Parathyroid adenoma (tissue), 2 donors: ENCODE measurements at regions not wholly inside any gene's neighbourhood (a gene's known extent, or its start where the extent isn't known, plus 50 kb on each side); places are given as distances from the start of the nearest gene placed in this dataset.

Experiments used
- H2AFZ ChIP-seq: fragments of 300-600 bp; sonication (generic); one replicate; pipeline ENCODE4 v1.7.0; 2017; ENCODE audit warnings: antibody characterized with exemption, mild to moderate bottlenecking
- H3K27ac ChIP-seq: fragments of 300-600 bp; sonication (generic); one replicate; pipeline ENCODE4 v1.7.0; 2017
- H3K27me3 ChIP-seq: fragments of 300-600 bp; sonication (generic); one replicate; pipeline ENCODE4 v1.7.0; 2017; ENCODE audit warnings: low read length; ENCODE audit not compliant: control insufficient read depth, insufficient read depth
- H3K36me3 ChIP-seq: fragments of 300-600 bp; sonication (generic); one replicate; pipeline ENCODE4 v1.7.0; 2017; ENCODE audit warnings: low read length; ENCODE audit not compliant: control insufficient read depth, insufficient read depth
- H3K4me1 ChIP-seq: fragments of 300-600 bp; sonication (generic); one replicate; pipeline ENCODE4 v1.7.0; 2017; ENCODE audit warnings: control low read depth
- H3K4me2 ChIP-seq: fragments of 300-600 bp; sonication (generic); one replicate; pipeline ENCODE4 v1.7.0; 2017; ENCODE audit warnings: low read length
- H3K4me3 ChIP-seq: fragments of 300-600 bp; sonication (generic); one replicate; pipeline ENCODE4 v1.7.0; 2017; ENCODE audit warnings: low read depth, low read length
- H3K79me2 ChIP-seq: fragments of 300-600 bp; sonication (generic); one replicate; pipeline ENCODE4 v1.7.0; 2017; ENCODE audit warnings: control low read depth
- H3K9ac ChIP-seq: fragments of 300-600 bp; sonication (generic); one replicate; pipeline ENCODE4 v1.7.0; 2017; ENCODE audit warnings: mild to moderate bottlenecking
- H3K9me3 ChIP-seq: fragments of 300-600 bp; sonication (generic); one replicate; pipeline ENCODE4 v1.7.0; 2017; ENCODE audit warnings: low read length; ENCODE audit not compliant: control insufficient read depth
- CTCF ChIP-seq: fragments of 300-600 bp; sonication (generic); IDR thresholded peaks from one replicate; pipeline ENCODE4 v1.7.0; 2017; ENCODE audit warnings: antibody characterized with exemption, mild to moderate bottlenecking
- donor health status: primary hyperparathyroidism.

- H3K4me2 ChIP-seq: no peak overlapping the region
- H2AFZ ChIP-seq: no peak overlapping the region
- TF ChIP-seq CTCF: no peak
- H3K36me3 ChIP-seq: no peaks in the 10 kb centered on the region
- H3K27ac ChIP-seq: no peak overlapping the region
- peaks cover 15% of the 10 kb centered on the region for H3K4me1 ChIP-seq
- H3K4me3 ChIP-seq: no peak overlapping the region
- H3K79me2 ChIP-seq: no peaks in the 10 kb centered on the region
- H3K27me3 ChIP-seq: no peaks in the 10 kb centered on the region
- no peak overlapping the region for H3K9ac ChIP-seq
- no peaks in the 10 kb centered on the region for H3K9me3 ChIP-seq
These were observed 228.5 kb downstream of the PIK3R1 start for GRCh38 chr5:68444048-68444447.

DNA sequence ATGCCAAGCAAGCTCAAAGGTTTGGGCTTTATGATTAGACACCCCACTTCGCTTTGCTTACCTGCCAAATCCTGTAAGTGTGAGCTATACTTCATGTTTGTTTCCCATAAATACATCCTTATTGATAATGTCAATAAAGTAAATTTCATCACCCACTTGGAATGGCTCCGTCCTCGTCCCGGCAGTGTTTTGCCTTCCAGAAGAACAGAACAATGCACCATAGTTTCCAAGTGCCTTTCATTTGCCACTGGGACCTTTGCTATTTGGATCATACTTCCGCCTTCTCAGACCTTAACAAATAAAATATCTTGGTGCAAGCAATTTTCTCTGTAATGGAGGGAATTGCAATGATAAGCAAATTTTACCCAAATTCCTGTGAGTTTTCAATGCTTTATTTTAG lies 229.3 kb downstream of the PIK3R1 start:
- H3K4me2 ChIP-seq: no peak overlapping the region
- no peaks in the 10 kb centered on the region for H3K36me3 ChIP-seq
- no peaks in the 10 kb centered on the region for H3K27me3 ChIP-seq
- H3K9ac ChIP-seq: no peak overlapping the region
- no peak for TF ChIP-seq CTCF
- no peaks in the 10 kb centered on the region for H3K79me2 ChIP-seq
- peak overlapping the region; percentile 15 for H3K27ac ChIP-seq
- H3K4me3 ChIP-seq: no peak overlapping the region
- peak overlapping the region; percentile 43 for H2AFZ ChIP-seq
- peaks cover 14% of the 10 kb centered on the region for H3K4me1 ChIP-seq
- no peaks in the 10 kb centered on the region for H3K9me3 ChIP-seq

DNA sequence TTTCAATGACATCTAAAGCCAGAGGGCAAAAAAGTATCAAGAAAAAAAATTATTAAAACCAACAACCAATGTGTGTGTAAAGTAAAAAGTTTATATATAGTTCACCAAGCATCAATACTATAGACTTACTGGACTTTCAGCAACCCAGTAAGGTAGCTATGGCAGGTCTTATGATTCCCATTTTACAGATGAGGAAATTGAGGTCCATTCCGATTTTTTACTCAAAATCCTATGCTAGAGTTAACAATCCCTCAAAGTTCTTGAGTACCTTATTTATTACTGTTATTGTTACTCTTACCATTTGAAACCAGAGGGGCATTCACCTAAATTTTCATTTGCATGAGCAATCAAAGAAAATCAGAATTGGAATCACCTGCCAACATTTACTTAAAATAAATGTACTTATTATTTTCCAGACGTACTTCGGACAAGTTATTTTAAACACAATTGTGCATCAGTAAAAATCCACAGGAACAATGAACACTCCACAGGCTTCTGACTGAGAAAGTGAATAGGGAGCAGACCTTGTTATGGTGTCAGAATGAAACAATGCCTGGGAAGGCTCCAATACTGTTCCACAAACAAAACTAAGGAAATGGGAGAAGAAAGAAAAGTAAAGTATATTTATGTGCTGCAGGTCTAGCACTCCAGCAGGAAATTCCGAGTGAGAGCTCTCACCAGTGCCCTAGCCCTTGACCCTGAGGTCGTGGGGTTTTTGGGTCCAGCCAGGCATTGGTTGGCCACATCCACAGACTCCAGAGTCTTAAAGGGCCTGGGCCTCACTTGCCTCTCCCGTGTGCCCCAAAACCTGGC lies 229.9 kb downstream of the PIK3R1 start:
- Histone ChIP-seq H3K27me3 (no peaks in the 10 kb centered on the region), H3K79me2 (no peaks in the 10 kb centered on the region), H2AFZ (peak overlapping the region; percentile 49), H3K9ac (no peak overlapping the region), H3K36me3 (no peaks in the 10 kb centered on the region), H3K4me2 (no peak overlapping the region), H3K4me1 (peaks cover 17% of the 10 kb centered on the region), H3K4me3 (no peak overlapping the region), H3K27ac (no peak overlapping the region), H3K9me3 (no peaks in the 10 kb centered on the region)
- TF ChIP-seq CTCF: no peak

- Histone ChIP-seq H2AFZ (peak overlapping the region; percentile 49), H3K9me3 (no peaks in the 10 kb centered on the region), H3K4me2 (no peak overlapping the region), H3K36me3 (no peaks in the 10 kb centered on the region), H3K27ac (no peak overlapping the region), H3K4me3 (no peak overlapping the region), H3K27me3 (no peaks in the 10 kb centered on the region), H3K9ac (no peak overlapping the region), H3K4me1 (peaks cover 20% of the 10 kb centered on the region), H3K79me2 (no peaks in the 10 kb centered on the region)
- no peak for TF ChIP-seq CTCF
These were observed 230.5 kb downstream of the PIK3R1 start for GRCh38 chr5:68446070-68446357.

DNA sequence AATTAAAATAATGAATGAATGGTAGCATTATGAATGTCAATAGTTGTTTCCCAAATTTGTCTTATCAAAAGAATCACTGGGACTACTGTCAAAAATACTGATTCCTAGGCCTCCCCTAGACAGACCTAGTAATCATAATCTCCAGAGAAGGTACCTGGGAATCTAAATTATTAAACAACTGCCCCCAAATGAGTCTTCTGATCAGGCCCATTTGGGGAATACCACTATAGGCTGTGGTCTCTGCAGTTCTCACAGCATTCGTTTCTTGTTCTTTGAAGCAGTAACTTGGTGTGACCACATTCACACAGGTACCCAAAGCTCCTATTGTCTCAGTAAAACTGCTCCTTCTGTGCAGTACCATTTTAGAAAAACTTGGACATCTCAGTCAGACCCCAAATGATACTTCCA lies 230.9 kb downstream of the PIK3R1 start:
- no peak overlapping the region for H3K4me3 ChIP-seq
- TF ChIP-seq CTCF: no peak

More for the DNA sequence above, 230.9 kb downstream of the PIK3R1 start:
- Histone ChIP-seq H3K27ac (no peak overlapping the region), H3K9ac (no peak overlapping the region), H3K27me3 (no peaks in the 10 kb centered on the region), H3K36me3 (no peaks in the 10 kb centered on the region), H3K4me1 (peaks cover 24% of the 10 kb centered on the region), H3K9me3 (no peaks in the 10 kb centered on the region), H3K4me2 (no peak overlapping the region), H2AFZ (no peak overlapping the region), H3K79me2 (no peaks in the 10 kb centered on the region)
